Body of pancreas (tissue), 4 donors: ENCODE measurements at regions not wholly inside any gene's neighbourhood (a gene's known extent, or its start where the extent isn't known, plus 50 kb on each side); places are given as distances from the start of the nearest gene placed in this dataset.

Source experiments
- ATAC-seq: fragments of 150-250 bp; one replicate; pipeline ENCODE4 v1.9.1; 2016
- DNase-seq, 4 donors: peaks; one replicate each; pipeline ENCODE4 v3.0.0-alpha.2; 2019
- H3K27ac ChIP-seq, 4 donors: fragments of 200-600 bp; sonication (generic); 1 replicate in 3 of 4; 2 replicates in 1 of 4; pipeline versions ENCODE4 v1.5.1 to v1.6.1; 2016 to 2019; ENCODE audit warnings: mild to moderate bottlenecking in 1 of 4, mixed read lengths in 1 of 4, moderate library complexity in 1 of 4
- H3K27me3 ChIP-seq, 2 donors: fragments of 200-600 bp; sonication (generic); one replicate each; pipeline ENCODE4 v1.6.0; 2016; ENCODE audit warnings: mild to moderate bottlenecking in 1 of 2
- H3K36me3 ChIP-seq, 2 donors: fragments of 200-600 bp; sonication (generic); replicated peaks in 1 of 2; 2 replicates each; pipeline ENCODE4 v1.5.1; 2016; ENCODE audit warnings: low read depth in 2 of 2; ENCODE audit not compliant: insufficient read depth in 1 of 2
- H3K4me1 ChIP-seq: fragments of 200-600 bp; sonication (generic); one replicate; pipeline ENCODE4 v1.6.0; 2016
- H3K4me3 ChIP-seq, 2 donors: fragments of 200-600 bp; sonication (generic); 1 replicate in 1 of 2; 2 replicates in 1 of 2; pipeline ENCODE4 v1.5.1; 2016 to 2019
- H3K9me3 ChIP-seq, 3 donors: fragments of 200-600 bp; sonication (generic); 1 replicate in 2 of 3; 2 replicates in 1 of 3; pipeline ENCODE4 v1.5.1; 2016
- POLR2A ChIP-seq, 3 donors: fragments of 450-650 bp; IDR thresholded peaks; one replicate each; pipeline ENCODE4 v1.6.1; 2016; ENCODE audit warnings: antibody characterized with exemption in 3 of 3, mild to moderate bottlenecking in 2 of 3
- WGBS, 2 donors: methylation state at CpG; one replicate each; pipeline ENCODE4 v1.1.5; 2017; 5-methylcytosine and 5-hydroxymethylcytosine counted together
- intact Hi-C: fragments of 100-400 bp; cut with DNase I; formaldehyde crosslinking; loops from one replicate; pipeline ENCODE4 v1.15.1; 2023
- TF ChIP-seq, protein P1 (sequence below), 7 experiments: fragments of 450-650 bp in 4 of 7; fragments of 200-600 bp in 3 of 7; sonication (generic) in 3 of 7; IDR thresholded peaks; one replicate each; pipeline ENCODE4 v1.5.1; 2016 to 2019; ENCODE audit warnings: antibody characterized with exemption in 7 of 7

DNA sequence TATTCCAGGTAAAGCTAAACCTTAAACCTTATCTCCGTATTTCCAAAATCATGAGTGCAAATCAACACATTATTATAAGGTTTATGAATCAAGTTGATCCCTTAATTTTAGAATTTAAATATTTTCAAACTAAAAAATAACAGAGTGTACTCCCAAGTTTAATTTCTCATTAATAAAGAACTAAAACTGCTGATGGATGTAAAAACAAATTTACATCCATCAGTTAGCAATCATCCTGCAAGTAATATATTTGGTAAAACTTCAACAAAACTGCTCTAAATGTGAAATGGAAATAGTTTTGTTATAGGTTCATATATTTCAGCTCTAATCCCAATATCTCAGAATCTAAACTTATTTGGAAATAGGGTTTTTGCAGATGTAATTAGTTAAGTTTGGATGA is 71.3 kb upstream of the ZNF804B start:
- Histone ChIP-seq H3K27me3 (no peaks in the 10 kb centered on the region), H3K27ac (no peak overlapping the region), H3K9me3 (no peaks in the 10 kb centered on the region), H3K36me3 (no peaks in the 10 kb centered on the region), H3K4me1 (peaks cover 22% of the 10 kb centered on the region), H3K4me3 (no peak overlapping the region)
- TF ChIP-seq, protein P1, sequence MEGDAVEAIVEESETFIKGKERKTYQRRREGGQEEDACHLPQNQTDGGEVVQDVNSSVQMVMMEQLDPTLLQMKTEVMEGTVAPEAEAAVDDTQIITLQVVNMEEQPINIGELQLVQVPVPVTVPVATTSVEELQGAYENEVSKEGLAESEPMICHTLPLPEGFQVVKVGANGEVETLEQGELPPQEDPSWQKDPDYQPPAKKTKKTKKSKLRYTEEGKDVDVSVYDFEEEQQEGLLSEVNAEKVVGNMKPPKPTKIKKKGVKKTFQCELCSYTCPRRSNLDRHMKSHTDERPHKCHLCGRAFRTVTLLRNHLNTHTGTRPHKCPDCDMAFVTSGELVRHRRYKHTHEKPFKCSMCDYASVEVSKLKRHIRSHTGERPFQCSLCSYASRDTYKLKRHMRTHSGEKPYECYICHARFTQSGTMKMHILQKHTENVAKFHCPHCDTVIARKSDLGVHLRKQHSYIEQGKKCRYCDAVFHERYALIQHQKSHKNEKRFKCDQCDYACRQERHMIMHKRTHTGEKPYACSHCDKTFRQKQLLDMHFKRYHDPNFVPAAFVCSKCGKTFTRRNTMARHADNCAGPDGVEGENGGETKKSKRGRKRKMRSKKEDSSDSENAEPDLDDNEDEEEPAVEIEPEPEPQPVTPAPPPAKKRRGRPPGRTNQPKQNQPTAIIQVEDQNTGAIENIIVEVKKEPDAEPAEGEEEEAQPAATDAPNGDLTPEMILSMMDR (IDR thresholded peaks at IDR 0.05): no peak
- no peak for TF ChIP-seq POLR2A (IDR thresholded peaks at IDR 0.05)
- DNase-seq (no peak), ATAC-seq (no peak)
- intact Hi-C loops: no loop called here
- WGBS, 2 donors: 92 to 97% methylated on average over 1 of the region's 1 CpG

DNA sequence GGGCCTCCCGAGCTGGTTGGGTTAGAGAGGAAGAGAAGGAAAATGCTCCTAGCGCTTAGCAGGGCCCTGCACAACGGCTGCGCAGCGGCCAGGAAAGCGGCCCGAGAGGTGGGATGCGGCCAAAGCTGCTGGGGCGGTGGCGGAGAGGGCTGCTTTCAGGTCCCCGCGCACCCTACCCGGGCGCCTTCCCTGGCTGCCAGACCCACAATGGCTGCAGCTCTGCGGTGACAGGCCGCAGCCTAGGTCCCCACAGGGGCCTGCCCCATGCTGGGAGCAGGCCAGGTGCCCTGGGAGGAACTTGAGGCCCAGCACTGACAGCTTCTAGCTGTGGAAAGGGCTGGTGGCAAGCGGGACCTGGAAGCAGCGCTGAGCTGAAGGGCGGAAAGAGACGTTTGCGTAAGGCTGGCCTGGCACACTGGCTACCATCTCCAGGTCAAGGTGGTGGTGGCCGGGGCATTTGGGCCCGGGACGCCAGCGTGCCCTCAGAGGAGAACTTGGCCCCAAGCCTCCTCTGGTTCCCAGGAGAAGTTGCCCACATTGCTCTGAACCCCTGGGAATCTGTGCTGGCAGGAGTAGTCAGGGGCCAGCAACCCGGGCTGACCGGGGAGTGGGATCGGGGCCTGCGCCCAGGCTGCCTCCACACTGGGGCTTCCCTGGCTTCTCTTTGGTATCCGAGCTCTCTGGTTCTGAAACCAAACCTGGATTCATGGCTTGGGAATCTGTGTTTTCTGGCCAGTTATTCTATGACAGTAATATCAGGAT is 72.9 kb upstream of the ZNF804B start:
- TF ChIP-seq, protein P1 (IDR thresholded peaks at IDR 0.05): no peak
- TF ChIP-seq POLR2A (IDR thresholded peaks at IDR 0.05): no peak
- H3K4me3 ChIP-seq: no peak overlapping the region
- no peaks in the 10 kb centered on the region for H3K36me3 ChIP-seq
- no peak for ATAC-seq
- WGBS, 2 donors: 96% methylated on average over 18 to 30 of the region's 30 CpGs
- peaks cover 9% of the 10 kb centered on the region for H3K4me1 ChIP-seq
- H3K27me3 ChIP-seq: no peaks in the 10 kb centered on the region
- H3K9me3 ChIP-seq: no peaks in the 10 kb centered on the region
- H3K27ac ChIP-seq: no peak overlapping the region
- no peak for DNase-seq
- intact Hi-C loops: no loop called here

DNA sequence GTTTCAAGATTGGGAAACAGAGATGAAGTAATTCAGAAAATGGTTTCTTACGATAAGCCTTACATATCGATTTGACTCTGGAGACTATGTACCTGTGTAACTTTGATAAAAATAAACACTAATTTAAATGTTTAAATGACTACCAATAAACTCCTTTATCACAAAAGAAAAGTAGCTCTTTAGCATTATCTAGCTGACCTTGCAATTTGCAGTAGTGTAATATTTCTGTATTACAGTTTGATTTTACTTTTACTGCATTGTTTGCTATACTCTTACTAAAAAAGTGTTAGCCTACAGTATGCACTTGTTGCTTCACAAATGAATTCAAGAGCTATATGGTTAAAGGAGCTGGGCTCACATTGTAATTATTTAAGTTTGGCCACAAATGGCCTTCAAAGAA is 77.8 kb upstream of the ZNF804B start:
- DNase-seq: no peak
- intact Hi-C loops: no loop called here
- no peaks in the 10 kb centered on the region for H3K36me3 ChIP-seq

DNA sequence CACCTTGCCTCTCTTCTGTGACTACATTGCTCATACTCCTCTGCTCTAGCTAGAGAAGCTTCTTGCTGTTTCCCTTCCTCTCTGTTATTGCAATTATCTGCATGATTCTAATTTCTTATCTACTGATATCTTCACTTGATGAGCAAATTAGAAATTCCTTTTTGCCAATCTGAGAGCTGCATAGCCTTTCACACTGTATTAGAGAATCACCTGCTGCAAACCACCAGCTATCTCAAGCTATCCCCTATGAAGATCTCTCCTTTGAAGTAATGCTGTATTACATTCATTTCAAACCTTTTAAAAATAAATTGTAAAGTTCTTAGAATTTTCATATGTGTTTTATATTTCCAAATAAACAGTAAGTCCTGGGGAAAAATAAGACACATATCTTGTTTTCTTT is 89.0 kb upstream of the ZNF804B start:
- TF ChIP-seq POLR2A (IDR thresholded peaks at IDR 0.05): no peak
- TF ChIP-seq, protein P1 (IDR thresholded peaks at IDR 0.05): no peak
- intact Hi-C loops: no loop called here
- Histone ChIP-seq H3K4me1 (peaks cover 11% of the 10 kb centered on the region), H3K4me3 (no peak overlapping the region), H3K36me3 (no peaks in the 10 kb centered on the region), H3K27me3 (no peaks in the 10 kb centered on the region), H3K9me3 (no peaks in the 10 kb centered on the region), H3K27ac (no peak overlapping the region)
- DNase-seq: no peak
- no peak for ATAC-seq

More for the DNA sequence above, 77.8 kb upstream of the ZNF804B start:
- WGBS, 2 donors: 46 to 51% methylated on average over 2 of the region's 2 CpGs
- H3K4me3 ChIP-seq: no peak overlapping the region
- no peaks in the 10 kb centered on the region for H3K27me3 ChIP-seq
- no peaks in the 10 kb centered on the region for H3K9me3 ChIP-seq
- H3K27ac ChIP-seq: no peak overlapping the region
- no peak for ATAC-seq
- no peaks in the 10 kb centered on the region for H3K4me1 ChIP-seq
- no peak for TF ChIP-seq POLR2A (IDR thresholded peaks at IDR 0.05)
- TF ChIP-seq, protein P1 (IDR thresholded peaks at IDR 0.05): no peak

- DNase-seq (no peak), ATAC-seq (no peak)
- no peak for TF ChIP-seq POLR2A (IDR thresholded peaks at IDR 0.05)
- TF ChIP-seq, protein P1 (IDR thresholded peaks at IDR 0.05): no peak
- Histone ChIP-seq H3K27ac (no peak overlapping the region), H3K4me1 (peaks cover 15% of the 10 kb centered on the region), H3K4me3 (no peak overlapping the region), H3K36me3 (no peaks in the 10 kb centered on the region), H3K9me3 (no peaks in the 10 kb centered on the region), H3K27me3 (no peaks in the 10 kb centered on the region)
- 89 to 90% methylated on average over 3 of the region's 3 CpGs for WGBS, 2 donors
- intact Hi-C loops: no loop called here
Observed at GRCh38 chr7:88669913-88670312, 89.6 kb upstream of the ZNF804B start.
